Dendritic cell treated with granulocyte-macrophage colony-stimulating factor and Interleukin-4, amounts not matched to agents 40 ng/mL and 50 ng/mL, for 4 days (primary cell): ENCODE measurements at regions not wholly inside any gene's neighbourhood (a gene's known extent, or its start where the extent isn't known, plus 50 kb on each side); places are given as distances from the start of the nearest gene placed in this dataset.

Experiments used
- H3K27ac Mint-ChIP-seq: one replicate; pipeline ENCODE4 v1.8.0; 2022; ENCODE audit warnings: mild to moderate bottlenecking, mixed read lengths
- H3K27me3 Mint-ChIP-seq: one replicate; pipeline ENCODE4 v1.8.0; 2022; ENCODE audit warnings: mild to moderate bottlenecking, mixed read lengths
- H3K36me3 Mint-ChIP-seq: one replicate; pipeline ENCODE4 v1.8.0; 2022; ENCODE audit warnings: low read depth, mixed read lengths
- H3K4me1 Mint-ChIP-seq: one replicate; pipeline ENCODE4 v1.8.0; 2022; ENCODE audit warnings: low read depth, mixed read lengths
- H3K4me3 Mint-ChIP-seq: one replicate; pipeline ENCODE4 v1.8.0; 2022; ENCODE audit warnings: mild to moderate bottlenecking, moderate library complexity, mixed read lengths
- H3K9me3 Mint-ChIP-seq: one replicate; pipeline ENCODE4 v1.8.0; 2022; ENCODE audit warnings: mixed read lengths
- intact Hi-C: fragments of 100-400 bp; cut with micrococcal nuclease; formaldehyde crosslinking; loops from one replicate; pipeline ENCODE4 v1.15.0; 2022

DNA sequence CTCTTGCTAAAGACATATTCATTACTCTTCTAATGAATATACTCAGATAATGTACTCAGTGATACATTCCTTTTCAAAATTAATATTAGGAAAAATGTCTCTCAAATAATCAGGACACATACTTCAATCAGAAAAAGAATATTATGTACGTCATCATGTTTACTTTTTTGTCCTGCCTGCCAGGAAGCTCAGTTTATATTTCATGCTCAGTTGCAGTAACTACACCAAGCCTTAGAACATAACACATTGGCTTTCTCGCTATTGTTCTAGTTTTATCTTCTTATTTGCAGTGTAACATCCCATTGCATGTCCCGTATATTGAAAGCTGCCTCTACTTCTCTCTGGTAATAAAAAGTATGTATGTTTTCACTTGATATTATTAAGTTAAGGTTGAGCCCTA is 181.5 kb upstream of the LPP start:
- peaks cover 5% of the 10 kb centered on the region for H3K27me3 Mint-ChIP-seq
- H3K36me3 Mint-ChIP-seq = no peaks in the 10 kb centered on the region
- no peak overlapping the region for H3K4me3 Mint-ChIP-seq
- intact Hi-C loops = no loop called here
- peaks cover 23% of the 10 kb centered on the region for H3K4me1 Mint-ChIP-seq
- H3K27ac Mint-ChIP-seq = no peak overlapping the region
- no peaks in the 10 kb centered on the region for H3K9me3 Mint-ChIP-seq

DNA sequence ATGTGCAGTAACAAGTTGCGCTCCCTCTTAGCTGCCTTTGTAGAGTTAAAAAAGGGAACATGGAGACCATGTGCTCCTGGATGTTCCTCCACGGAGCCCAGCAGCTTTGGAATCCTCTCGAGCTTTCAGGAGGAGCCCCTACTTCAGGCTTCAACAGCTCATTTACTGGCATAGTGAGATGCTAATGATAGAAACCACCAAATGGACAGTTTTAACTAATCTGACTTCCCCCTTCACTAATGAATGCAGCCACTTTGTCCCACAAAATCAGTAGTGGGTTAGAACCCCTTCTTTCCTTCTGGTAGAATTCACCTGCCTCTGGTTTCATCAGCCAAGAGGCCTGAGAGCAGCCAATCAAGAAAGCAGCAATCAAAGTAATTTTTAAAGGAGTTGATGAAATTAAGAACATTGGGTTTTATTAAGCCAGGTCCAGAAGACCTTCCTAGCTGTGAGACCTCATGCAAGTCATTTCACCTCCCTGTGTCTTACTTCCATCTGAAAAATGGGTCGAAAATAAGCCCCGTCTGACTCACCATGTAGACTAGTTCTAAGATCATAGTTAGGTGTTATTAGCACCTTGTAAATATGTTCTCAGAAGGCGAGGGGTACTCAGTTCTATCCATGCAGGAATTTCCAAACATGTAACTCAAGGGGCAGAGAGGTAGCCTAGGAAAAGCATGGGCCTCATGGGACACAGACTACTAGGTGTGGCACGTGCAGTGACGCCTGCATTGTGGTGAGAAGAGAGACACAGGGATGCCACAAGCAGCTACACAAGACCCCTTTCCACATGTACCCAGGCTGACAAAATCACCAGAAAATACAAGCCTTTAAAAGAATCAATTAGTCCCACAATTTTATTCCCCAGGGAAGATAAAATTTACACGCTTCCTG is 179.7 kb upstream of the LPP start:
- Mint-ChIP-seq H3K4me3 (no peak overlapping the region), H3K36me3 (no peaks in the 10 kb centered on the region), H3K27me3 (peaks cover 8% of the 10 kb centered on the region), H3K4me1 (peaks cover 24% of the 10 kb centered on the region), H3K9me3 (no peaks in the 10 kb centered on the region), H3K27ac (no peak overlapping the region)
- intact Hi-C loops = no loop called here

DNA sequence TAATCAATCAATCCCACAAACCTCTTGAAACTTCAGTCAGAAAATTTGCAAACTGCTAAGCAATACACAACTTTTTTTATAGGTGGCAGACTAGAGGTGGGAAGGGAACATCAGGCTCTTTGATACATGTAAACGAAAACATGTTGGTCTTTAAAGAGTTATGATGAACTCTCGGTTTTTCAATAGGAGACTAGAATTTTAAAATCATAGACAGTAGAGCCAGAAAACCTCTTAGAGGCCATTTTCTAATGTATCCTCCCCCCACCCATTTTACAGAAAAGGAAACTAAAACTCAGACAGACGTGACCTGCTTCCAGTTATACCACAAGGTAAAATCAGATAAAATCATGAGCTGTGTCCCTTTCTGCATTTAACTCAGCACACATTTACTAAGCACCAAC is 179.1 kb upstream of the LPP start:
- Mint-ChIP-seq H3K9me3 (no peaks in the 10 kb centered on the region), H3K36me3 (no peaks in the 10 kb centered on the region), H3K27me3 (peaks cover 12% of the 10 kb centered on the region), H3K4me1 (peaks cover 28% of the 10 kb centered on the region), H3K4me3 (no peak overlapping the region), H3K27ac (no peak overlapping the region)
- intact Hi-C loops = no loop called here

DNA sequence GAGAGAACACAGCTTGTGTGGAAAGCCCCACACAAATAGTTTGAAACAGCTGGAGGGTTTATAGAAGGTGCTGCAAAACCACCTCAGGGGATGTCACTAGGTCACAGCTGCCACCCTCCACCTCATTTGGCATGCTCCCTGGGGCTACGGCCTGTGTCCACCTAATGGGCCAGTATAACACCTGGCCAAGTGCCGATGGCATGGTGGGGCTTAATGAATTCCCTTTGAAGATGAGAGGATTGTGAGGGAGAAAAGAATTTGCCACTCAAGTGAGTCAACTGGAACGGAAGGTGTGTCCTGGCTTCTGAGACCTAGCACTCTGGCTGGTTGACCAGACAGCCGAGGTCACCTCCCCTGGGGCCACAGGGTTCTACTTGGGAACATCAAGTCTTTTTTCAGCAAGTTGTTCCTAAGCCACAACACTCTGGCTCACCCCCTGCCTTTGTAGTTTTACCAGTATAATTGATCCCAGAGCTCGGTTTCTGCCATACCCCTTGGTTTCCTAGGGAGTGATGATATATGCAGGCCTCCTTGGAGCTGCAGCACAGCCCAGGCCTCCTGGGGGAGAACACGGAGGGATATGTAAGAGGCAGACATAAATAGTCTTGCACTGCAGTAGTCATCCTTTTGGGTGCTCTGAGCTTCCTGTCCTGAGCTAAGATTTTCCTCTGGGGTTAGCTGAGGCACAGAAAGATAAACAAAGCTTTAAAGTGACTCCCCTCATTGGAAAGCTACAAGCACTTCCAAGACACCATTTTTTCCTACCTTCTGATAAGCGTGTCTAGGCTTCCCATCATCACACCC is 178.2 kb upstream of the LPP start:
- Mint-ChIP-seq H3K4me3 (no peak overlapping the region), H3K9me3 (no peaks in the 10 kb centered on the region), H3K27me3 (peaks cover 12% of the 10 kb centered on the region), H3K36me3 (no peaks in the 10 kb centered on the region), H3K4me1 (peaks cover 32% of the 10 kb centered on the region), H3K27ac (no peak overlapping the region)
- intact Hi-C loops = no loop called here

DNA sequence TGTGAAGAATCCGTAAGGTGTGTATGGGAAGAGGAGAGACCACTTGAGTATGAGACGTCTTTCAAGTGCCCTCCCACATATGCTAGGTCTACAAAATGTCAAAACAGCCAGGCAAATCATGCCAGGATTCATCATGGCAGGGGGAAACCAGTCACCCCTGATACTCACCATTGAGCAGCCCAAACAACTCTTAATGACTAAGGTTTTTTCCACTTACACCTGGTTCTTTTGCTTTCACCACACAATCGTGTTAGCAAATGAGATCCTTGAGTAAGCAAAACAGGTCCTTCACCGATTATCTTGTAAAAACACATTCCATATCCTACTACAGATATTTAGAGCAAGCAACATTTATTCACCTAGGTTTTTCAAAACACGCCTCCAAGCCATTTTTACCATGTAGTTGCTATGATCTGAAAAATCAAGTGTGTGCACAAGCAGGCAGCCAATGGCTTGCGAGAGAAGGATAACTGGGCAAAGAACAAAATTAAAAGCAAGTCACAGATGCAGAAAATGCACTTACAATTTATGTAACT is 177.5 kb upstream of the LPP start:
- Mint-ChIP-seq H3K27me3 (peaks cover 11% of the 10 kb centered on the region), H3K27ac (no peak overlapping the region), H3K9me3 (no peaks in the 10 kb centered on the region), H3K4me3 (no peak overlapping the region), H3K4me1 (peaks cover 33% of the 10 kb centered on the region), H3K36me3 (no peaks in the 10 kb centered on the region)
- intact Hi-C loops = no loop called here

DNA sequence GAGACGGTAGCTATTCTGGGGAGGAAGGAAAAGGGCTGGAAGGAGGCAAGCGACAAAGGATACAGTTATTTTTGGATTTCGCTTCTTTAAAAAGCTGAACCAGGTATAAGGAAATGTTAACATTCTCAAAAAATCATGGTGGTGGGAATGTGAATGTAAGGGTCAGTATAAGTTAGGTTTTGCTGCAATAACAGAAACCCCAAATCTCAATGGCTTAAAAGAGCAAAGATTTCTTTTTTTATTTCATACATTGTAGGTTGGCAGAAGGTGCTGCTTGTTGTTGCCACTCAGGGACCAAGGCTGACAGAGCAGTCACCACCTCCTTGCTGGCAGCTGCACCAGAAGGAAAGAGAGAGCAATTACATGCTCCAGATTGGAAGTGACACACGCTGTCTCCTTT is 176.3 kb upstream of the LPP start:
- Mint-ChIP-seq H3K36me3 (no peaks in the 10 kb centered on the region), H3K27me3 (peaks cover 9% of the 10 kb centered on the region), H3K4me3 (no peak overlapping the region), H3K27ac (no peak overlapping the region), H3K4me1 (peaks cover 33% of the 10 kb centered on the region), H3K9me3 (no peaks in the 10 kb centered on the region)
- intact Hi-C loops = no loop called here

DNA sequence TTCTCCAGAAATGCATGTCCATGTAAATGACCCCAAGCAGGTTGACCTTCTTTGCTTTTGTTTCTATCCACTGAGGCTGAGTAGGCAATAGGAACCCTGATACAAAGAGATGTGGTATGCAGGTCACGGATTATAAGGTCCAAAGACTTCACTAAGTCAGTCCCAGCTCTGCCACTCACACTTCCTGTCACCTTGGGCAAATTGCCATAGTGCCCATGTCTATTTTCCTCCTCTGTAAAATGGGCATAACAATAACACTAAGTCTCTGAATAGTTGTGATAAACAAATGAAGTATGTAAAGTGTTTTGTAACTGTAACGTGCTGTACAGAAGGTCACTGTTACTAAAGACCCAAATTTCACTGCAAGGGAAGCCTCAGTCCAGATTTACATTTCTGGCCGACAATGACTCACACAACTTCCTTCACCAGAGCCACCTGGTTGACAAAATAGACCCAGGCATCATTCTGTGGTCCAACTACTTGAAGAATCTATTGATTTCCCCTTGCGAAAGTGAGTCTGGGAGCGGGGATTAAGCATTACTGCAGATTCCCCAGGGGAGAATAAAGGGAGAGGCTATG is 175.4 kb upstream of the LPP start:
- Mint-ChIP-seq H3K27ac (no peak overlapping the region), H3K9me3 (no peaks in the 10 kb centered on the region), H3K4me3 (no peak overlapping the region), H3K27me3 (peaks cover 9% of the 10 kb centered on the region), H3K4me1 (peaks cover 33% of the 10 kb centered on the region), H3K36me3 (no peaks in the 10 kb centered on the region)
- intact Hi-C loops = no loop called here

DNA sequence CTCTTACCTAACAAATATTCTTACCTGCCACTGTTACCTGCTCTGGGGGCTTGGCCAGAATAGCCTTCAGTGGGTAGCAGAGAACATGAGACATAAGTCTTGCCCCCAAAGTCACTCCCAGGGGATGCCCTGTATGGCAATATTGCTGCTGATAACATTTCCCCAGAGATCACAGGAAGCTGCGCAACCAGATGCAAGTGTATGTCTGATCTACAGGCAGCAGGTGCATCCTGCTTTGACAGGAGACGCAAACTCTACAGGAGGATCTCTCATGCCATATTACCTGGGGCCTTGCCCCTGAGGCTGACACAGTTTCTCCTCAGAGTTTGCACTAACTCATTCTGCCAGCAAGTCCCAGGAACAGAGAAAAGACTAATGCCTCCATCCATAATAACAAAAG is 174.4 kb upstream of the LPP start:
- H3K27ac Mint-ChIP-seq = no peak overlapping the region
- no peak overlapping the region for H3K4me3 Mint-ChIP-seq
- intact Hi-C loops = no loop called here
- H3K27me3 Mint-ChIP-seq = peaks cover 7% of the 10 kb centered on the region
- H3K36me3 Mint-ChIP-seq = no peaks in the 10 kb centered on the region
- H3K9me3 Mint-ChIP-seq = no peaks in the 10 kb centered on the region
- peaks cover 28% of the 10 kb centered on the region for H3K4me1 Mint-ChIP-seq

DNA sequence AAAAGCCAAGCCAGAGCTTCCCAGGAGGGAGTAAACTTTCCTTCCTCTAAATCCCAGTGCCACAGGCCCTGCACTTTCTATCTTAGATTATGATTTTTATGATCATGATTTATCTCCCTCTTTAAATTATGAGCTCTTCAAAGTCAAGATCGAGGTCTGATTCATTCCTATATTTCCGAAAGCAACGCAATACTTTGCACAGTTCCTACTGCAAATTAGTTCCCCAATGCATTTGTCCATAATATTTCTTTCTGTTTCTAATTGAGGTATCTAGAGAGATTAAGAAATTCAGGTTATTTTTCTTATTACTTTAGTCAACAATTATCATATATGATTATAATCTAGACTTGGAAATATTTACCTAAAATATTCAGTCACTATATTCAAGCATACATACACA is 173.1 kb upstream of the LPP start:
- intact Hi-C loops = no loop called here
- H3K4me3 Mint-ChIP-seq = no peak overlapping the region
- peaks cover 7% of the 10 kb centered on the region for H3K27me3 Mint-ChIP-seq
- H3K9me3 Mint-ChIP-seq = no peaks in the 10 kb centered on the region
- peaks cover 22% of the 10 kb centered on the region for H3K4me1 Mint-ChIP-seq
- H3K27ac Mint-ChIP-seq = peak overlapping the region; percentile 8
- no peaks in the 10 kb centered on the region for H3K36me3 Mint-ChIP-seq

DNA sequence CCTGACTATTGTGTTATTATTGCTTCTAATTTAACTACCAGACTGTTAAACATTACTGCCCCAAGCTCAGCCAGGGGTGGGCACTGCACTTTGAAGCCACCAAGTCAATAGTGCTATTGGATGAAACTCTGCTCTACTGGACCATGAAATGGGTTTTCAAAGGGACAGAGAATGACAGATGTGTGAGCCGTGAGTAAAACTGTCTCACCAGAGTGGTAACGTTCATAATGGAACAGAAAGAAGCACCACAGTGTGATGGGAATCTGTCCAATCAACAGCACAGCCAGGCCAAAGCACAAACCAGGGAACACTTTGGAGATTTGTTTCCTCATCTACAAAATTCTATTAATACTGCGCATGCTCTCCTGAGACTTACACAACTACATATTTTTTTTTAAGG is 171.8 kb upstream of the LPP start:
- Mint-ChIP-seq H3K9me3 (no peaks in the 10 kb centered on the region), H3K27ac (no peak overlapping the region), H3K36me3 (no peaks in the 10 kb centered on the region), H3K4me3 (no peak overlapping the region), H3K4me1 (peaks cover 34% of the 10 kb centered on the region), H3K27me3 (peaks cover 7% of the 10 kb centered on the region)
- intact Hi-C loops = no loop called here

DNA sequence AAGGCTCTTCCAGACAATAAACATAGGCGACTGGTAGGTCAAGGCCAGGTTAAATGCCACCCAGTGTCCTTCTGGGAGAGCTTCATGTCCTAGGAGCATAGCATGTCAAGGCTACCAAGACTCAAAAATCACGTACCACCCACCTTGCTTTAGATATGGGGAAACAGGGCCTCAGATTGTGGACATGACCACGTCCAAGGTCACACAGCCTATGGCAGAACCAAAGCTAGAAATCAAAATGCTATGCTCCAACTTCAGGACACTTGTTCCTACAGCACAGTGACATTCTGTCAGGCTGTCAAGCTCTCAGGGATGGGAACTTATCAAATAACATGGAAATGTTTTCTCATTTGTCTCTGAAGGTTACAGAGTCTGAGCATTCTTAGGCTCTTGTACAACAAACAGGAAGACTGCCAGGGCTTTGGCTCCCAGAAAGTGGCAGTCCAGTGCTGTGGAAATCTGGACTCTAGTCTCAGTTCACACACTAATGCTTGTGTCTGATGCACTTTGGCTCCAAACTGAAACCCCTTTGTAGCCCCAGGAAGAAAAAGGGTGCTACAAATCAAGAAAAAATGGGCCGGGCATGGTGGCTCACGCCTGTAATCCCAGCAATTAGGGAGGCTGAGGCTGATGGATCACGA is 170.4 kb upstream of the LPP start:
- H3K36me3 Mint-ChIP-seq = no peaks in the 10 kb centered on the region
- peaks cover 6% of the 10 kb centered on the region for H3K27me3 Mint-ChIP-seq
- no peak overlapping the region for H3K4me3 Mint-ChIP-seq
- no peaks in the 10 kb centered on the region for H3K9me3 Mint-ChIP-seq
- intact Hi-C loops = no loop called here
- H3K4me1 Mint-ChIP-seq = peaks cover 34% of the 10 kb centered on the region
- no peak overlapping the region for H3K27ac Mint-ChIP-seq

DNA sequence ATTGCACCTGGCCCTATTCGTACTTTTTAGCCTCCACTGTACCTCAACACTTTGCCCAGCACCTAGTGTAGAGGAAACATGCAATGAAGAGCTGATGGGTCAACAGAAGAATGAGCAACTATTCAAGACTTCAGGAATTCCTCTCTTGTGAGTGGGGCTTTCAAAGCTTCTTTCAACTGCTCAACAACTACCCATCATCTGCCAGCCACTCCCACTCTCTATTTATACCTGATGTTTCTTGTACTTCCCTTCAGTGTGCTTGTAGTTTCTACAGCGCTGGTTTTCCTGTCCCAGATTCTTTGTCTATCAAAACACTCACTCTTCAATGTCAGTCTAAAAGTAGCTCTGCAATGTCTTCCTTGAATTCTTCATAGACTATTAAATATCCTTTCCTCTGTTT is 168.3 kb upstream of the LPP start:
- H3K27me3 Mint-ChIP-seq = no peaks in the 10 kb centered on the region
- H3K36me3 Mint-ChIP-seq = no peaks in the 10 kb centered on the region
- no peak overlapping the region for H3K27ac Mint-ChIP-seq
- H3K4me3 Mint-ChIP-seq = no peak overlapping the region
- peaks cover 23% of the 10 kb centered on the region for H3K4me1 Mint-ChIP-seq
- H3K9me3 Mint-ChIP-seq = no peaks in the 10 kb centered on the region
- intact Hi-C loops = no loop called here

DNA sequence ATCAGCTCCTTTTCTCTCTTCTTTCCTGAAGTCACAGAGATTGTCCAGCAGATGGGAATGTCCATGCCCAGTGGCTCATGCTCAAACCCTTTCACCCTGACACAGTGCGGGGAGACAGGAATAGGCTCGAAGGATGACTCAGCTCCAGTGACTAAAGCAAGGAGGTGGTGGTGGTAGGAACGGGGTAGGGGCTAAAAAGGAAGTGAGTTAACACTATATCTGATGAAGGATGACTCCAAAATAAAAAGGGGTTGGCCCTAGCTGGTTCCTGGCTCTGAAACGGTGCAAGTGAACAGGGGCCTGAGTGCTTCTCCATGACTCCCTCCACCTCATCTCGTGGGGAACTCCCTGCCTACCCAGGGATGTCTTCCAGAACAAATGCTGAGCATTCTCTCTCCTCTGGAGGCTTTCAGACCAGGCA is 167.4 kb upstream of the LPP start:
- H3K9me3 Mint-ChIP-seq = no peaks in the 10 kb centered on the region
- peak overlapping the region; percentile 3 for H3K27ac Mint-ChIP-seq
- H3K27me3 Mint-ChIP-seq = no peaks in the 10 kb centered on the region
- peaks cover 20% of the 10 kb centered on the region for H3K4me1 Mint-ChIP-seq
- H3K4me3 Mint-ChIP-seq = no peak overlapping the region
- no peaks in the 10 kb centered on the region for H3K36me3 Mint-ChIP-seq
- intact Hi-C loops = no loop called here

DNA sequence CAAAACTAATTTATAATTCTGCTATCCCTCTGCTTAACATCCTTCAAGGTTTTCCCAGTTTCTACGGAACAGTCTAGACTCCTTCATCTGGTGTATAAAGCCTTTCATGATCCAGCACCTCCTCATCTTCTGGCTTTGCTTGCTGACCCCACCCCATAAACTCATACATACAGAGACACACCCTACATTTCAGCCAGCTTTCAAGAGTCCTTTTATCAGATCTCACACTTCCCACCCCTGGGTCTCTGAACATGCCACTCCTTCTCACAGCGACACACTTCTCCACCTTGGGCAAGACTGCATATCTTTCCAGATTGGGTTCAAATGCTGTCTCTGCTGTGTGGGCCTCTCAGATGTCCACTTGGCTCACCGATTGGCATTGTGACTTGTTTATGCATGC is 166.8 kb upstream of the LPP start:
- intact Hi-C loops = no loop called here
- H3K27me3 Mint-ChIP-seq = no peaks in the 10 kb centered on the region
- peaks cover 20% of the 10 kb centered on the region for H3K4me1 Mint-ChIP-seq
- no peaks in the 10 kb centered on the region for H3K9me3 Mint-ChIP-seq
- H3K36me3 Mint-ChIP-seq = no peaks in the 10 kb centered on the region
- no peak overlapping the region for H3K4me3 Mint-ChIP-seq
- H3K27ac Mint-ChIP-seq = peak overlapping the region; percentile 3
